Endothelial cell of umbilical vein (primary cell): ENCODE measurements at regions not wholly inside any gene's neighbourhood (a gene's known extent, or its start where the extent isn't known, plus 50 kb on each side); places are given as distances from the start of the nearest gene placed in this dataset.

Source experiments
- BruUV-seq: library from RNA; stranded (reverse); fragments of 400-500 nt; replicated peaks from 2 replicates; lab custom pipeline; 2021; lab: Mats Ljungman, UMichigan
- CTCF ChIA-PET: fragments of 300-600, 350-600 bp; sonication (Branson Sonifier 250); formaldehyde crosslinking; loops from one replicate; lab custom pipeline; 2021; ENCODE audit warnings: antibody characterized with exemption, inconsistent platforms; lab: Charles Lee
- POLR2A ChIA-PET: fragments of 300-600, 350-600 bp; sonication (Branson Sonifier 250); formaldehyde crosslinking; loops from one replicate; lab custom pipeline; 2021; ENCODE audit warnings: antibody characterized with exemption, inconsistent platforms; lab: Charles Lee
- DNase-seq: peaks from one replicate; pipeline ENCODE4 v3.0.0-alpha.2; 2011; ENCODE audit warnings: low read depth, low spot score
- FAIRE-seq: peaks from 2 replicates; lab custom pipeline; 2011; peaks lifted over from hg19 to GRCh38; lab: Jason Lieb, UNC
- H2AFZ ChIP-seq: 2 replicates; pipeline ENCODE4 v1.6.0; 2012; ENCODE audit warnings: low read depth, low read length, control low read depth, inconsistent platforms
- H3K27ac ChIP-seq: 2 replicates; pipeline ENCODE4 v1.5.1; 2011; ENCODE audit warnings: low read depth, mild to moderate bottlenecking, control low read depth, low read length, moderate library complexity; ENCODE audit not compliant: insufficient read depth
- H3K27me3 ChIP-seq, 2 experiments: 2 replicates each; pipeline versions ENCODE4 v1.6.0 to v1.6.1; 2011; ENCODE audit warnings: low read length in 2 of 2, mixed read lengths in 1 of 2; ENCODE audit not compliant: control insufficient read depth in 2 of 2, insufficient read depth in 2 of 2
- H3K36me3 ChIP-seq, 2 experiments: 2 replicates in 1 of 2; 3 replicates in 1 of 2; pipeline ENCODE4 v1.5.1; 2011; ENCODE audit warnings: low read length in 2 of 2, mild to moderate bottlenecking in 1 of 2, moderate library complexity in 1 of 2; ENCODE audit not compliant: control insufficient read depth in 2 of 2, insufficient read depth in 2 of 2; ENCODE audit errors: extremely low read depth in 1 of 2
- H3K4me1 ChIP-seq: 3 replicates; pipeline ENCODE4 v1.5.1; 2011; ENCODE audit warnings: mild to moderate bottlenecking, low read length; ENCODE audit not compliant: control insufficient read depth, insufficient read depth; ENCODE audit errors: extremely low read depth
- H3K4me2 ChIP-seq: 2 replicates; pipeline ENCODE4 v1.6.1; 2011; ENCODE audit warnings: low read length, control low read depth, mixed read lengths; ENCODE audit not compliant: insufficient read depth
- H3K4me3 ChIP-seq, 3 experiments: fragments of 200-600 bp in 1 of 3; sonication (generic), shearing (Covaris generic) in 1 of 3; replicated peaks in 1 of 3; 2 replicates each; pipeline ENCODE4 v1.5.1; 2011 to 2016; ENCODE audit warnings: control low read depth in 3 of 3, low read length in 3 of 3, mild to moderate bottlenecking in 2 of 3, inconsistent platforms in 1 of 3, low read depth in 1 of 3, moderate library complexity in 1 of 3; ENCODE audit not compliant: insufficient read depth in 1 of 3
- H3K79me2 ChIP-seq: 2 replicates; pipeline ENCODE4 v1.6.0; 2012; ENCODE audit warnings: low read length, inconsistent platforms; ENCODE audit not compliant: control insufficient read depth, insufficient read depth
- H3K9ac ChIP-seq: replicated peaks from 2 replicates; pipeline ENCODE3; 2011; ENCODE audit warnings: low read length, control low read depth; ENCODE audit not compliant: insufficient read depth; ENCODE audit errors: extremely low read depth
- H3K9me1 ChIP-seq: replicated peaks from 3 replicates; pipeline ENCODE4 v1.6.0; 2011; ENCODE audit warnings: mild to moderate bottlenecking, low read length; ENCODE audit not compliant: control insufficient read depth, insufficient read depth; ENCODE audit errors: extremely low read depth
- H3K9me3 ChIP-seq: replicated peaks from 2 replicates; pipeline ENCODE4 v1.5.1; 2012; ENCODE audit warnings: low read length, inconsistent platforms; ENCODE audit not compliant: control insufficient read depth, insufficient read depth
- H4K20me1 ChIP-seq: replicated peaks from 2 replicates; pipeline ENCODE3; 2011; ENCODE audit warnings: mild to moderate bottlenecking, low read length; ENCODE audit not compliant: control insufficient read depth, insufficient read depth; ENCODE audit errors: extremely low read depth
- EZH2 ChIP-seq: IDR thresholded peaks from 2 replicates; pipeline ENCODE4 v1.6.1; 2012; ENCODE audit warnings: borderline replicate concordance, low read depth, mild to moderate bottlenecking, moderate library complexity, low read length, inconsistent platforms; ENCODE audit not compliant: severe bottlenecking
- FOS ChIP-seq: IDR thresholded peaks from 2 replicates; pipeline ENCODE4 v1.6.1; 2011; ENCODE audit warnings: mild to moderate bottlenecking, low read length, moderate library complexity, borderline replicate concordance; ENCODE audit not compliant: insufficient read depth
- GATA2 ChIP-seq: IDR thresholded peaks from 2 replicates; pipeline ENCODE4 v1.7.0; 2011; ENCODE audit warnings: low read depth, mild to moderate bottlenecking, moderate library complexity, mixed read lengths, low read length; ENCODE audit not compliant: insufficient read length, insufficient read depth
- JUN ChIP-seq: IDR thresholded peaks from 2 replicates; pipeline ENCODE4 v1.6.1; 2011; ENCODE audit warnings: borderline replicate concordance, low read depth; ENCODE audit not compliant: insufficient read length, insufficient read depth
- MYC ChIP-seq: IDR thresholded peaks from one replicate; pipeline ENCODE4 v1.6.1; 2011; ENCODE audit warnings: mild to moderate bottlenecking, low read depth, low read length
- POLR2AphosphoS5 ChIP-seq: IDR thresholded peaks from 2 replicates; pipeline ENCODE4 v1.6.1; 2012; ENCODE audit warnings: low read depth, mild to moderate bottlenecking, control low read depth, low read length, moderate library complexity; ENCODE audit not compliant: insufficient read depth
- dilution Hi-C: fragments of 300-500 bp; cut with MboI; formaldehyde crosslinking; loops from one replicate; pipeline ENCODE4 v1.15.0; 2019; ENCODE audit warnings: low sequenced_read_pairs; ENCODE audit not compliant: extremely low pct_ligation_motif_present
- intact Hi-C: fragments of 100-400 bp; cut with micrococcal nuclease; formaldehyde crosslinking; loops from one replicate; pipeline ENCODE4 v1.10.0; 2022
- TF ChIP-seq, protein P1 (sequence below), 2 donors: IDR thresholded peaks; 1 replicate in 1 of 2; 2 replicates in 1 of 2; pipeline ENCODE4 v1.5.1; 2011; ENCODE audit warnings: low read length in 2 of 2, mild to moderate bottlenecking in 2 of 2, moderate library complexity in 2 of 2, control low read depth in 1 of 2, inconsistent platforms in 1 of 2, low read depth in 1 of 2; ENCODE audit not compliant: insufficient read depth in 1 of 2; ENCODE audit errors: extremely low read depth in 1 of 2
- TF ChIP-seq, protein P2 (sequence below): IDR thresholded peaks from 2 replicates; pipeline ENCODE4 v1.6.1; 2011; ENCODE audit not compliant: insufficient read depth, insufficient read length

GRCh38 chr18:78689606-78690005, 290.0 kb upstream of the SALL3 start:
- no peaks in the 10 kb centered on the region for H3K36me3 ChIP-seq
- POLR2A ChIA-PET, result no interaction called here
- peaks cover 2% of the 10 kb centered on the region for H3K9me3 ChIP-seq
- intact Hi-C loops, result no loop called here
- no peak overlapping the region for H3K9ac ChIP-seq
- CTCF ChIA-PET, result no interaction called here
- H3K27me3 ChIP-seq, result no peaks in the 10 kb centered on the region
- no peaks in the 10 kb centered on the region for H3K4me1 ChIP-seq
- H3K79me2 ChIP-seq, result no peaks in the 10 kb centered on the region
- H3K4me3 ChIP-seq, result no peak overlapping the region
- H4K20me1 ChIP-seq, result no peaks in the 10 kb centered on the region
- BruUV-seq, result no TSS peak
- no peak overlapping the region for H3K27ac ChIP-seq
- no peak overlapping the region for H2AFZ ChIP-seq
- FAIRE-seq (no peak), DNase-seq (no peak)
- H3K4me2 ChIP-seq, result no peak overlapping the region
- H3K9me1 ChIP-seq, result no peaks in the 10 kb centered on the region
- dilution Hi-C loops, result no loop called here
- TF ChIP-seq, protein P1, sequence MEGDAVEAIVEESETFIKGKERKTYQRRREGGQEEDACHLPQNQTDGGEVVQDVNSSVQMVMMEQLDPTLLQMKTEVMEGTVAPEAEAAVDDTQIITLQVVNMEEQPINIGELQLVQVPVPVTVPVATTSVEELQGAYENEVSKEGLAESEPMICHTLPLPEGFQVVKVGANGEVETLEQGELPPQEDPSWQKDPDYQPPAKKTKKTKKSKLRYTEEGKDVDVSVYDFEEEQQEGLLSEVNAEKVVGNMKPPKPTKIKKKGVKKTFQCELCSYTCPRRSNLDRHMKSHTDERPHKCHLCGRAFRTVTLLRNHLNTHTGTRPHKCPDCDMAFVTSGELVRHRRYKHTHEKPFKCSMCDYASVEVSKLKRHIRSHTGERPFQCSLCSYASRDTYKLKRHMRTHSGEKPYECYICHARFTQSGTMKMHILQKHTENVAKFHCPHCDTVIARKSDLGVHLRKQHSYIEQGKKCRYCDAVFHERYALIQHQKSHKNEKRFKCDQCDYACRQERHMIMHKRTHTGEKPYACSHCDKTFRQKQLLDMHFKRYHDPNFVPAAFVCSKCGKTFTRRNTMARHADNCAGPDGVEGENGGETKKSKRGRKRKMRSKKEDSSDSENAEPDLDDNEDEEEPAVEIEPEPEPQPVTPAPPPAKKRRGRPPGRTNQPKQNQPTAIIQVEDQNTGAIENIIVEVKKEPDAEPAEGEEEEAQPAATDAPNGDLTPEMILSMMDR (IDR thresholded peaks at IDR 0.05; ENCODE audit: extremely low read depth in 1 of 2, insufficient read depth in 1 of 2, low read depth in 1 of 2, low read length in 2 of 2), result no peak
- TF ChIP-seq FOS (no peak), POLR2AphosphoS5 (no peak), GATA2 (no peak), MYC (no peak), EZH2 (no peak), JUN (no peak)
- TF ChIP-seq, protein P2, sequence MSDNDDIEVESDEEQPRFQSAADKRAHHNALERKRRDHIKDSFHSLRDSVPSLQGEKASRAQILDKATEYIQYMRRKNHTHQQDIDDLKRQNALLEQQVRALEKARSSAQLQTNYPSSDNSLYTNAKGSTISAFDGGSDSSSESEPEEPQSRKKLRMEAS, result no peak
